Activated CD4-positive, alpha-beta T cell treated with anti-CD3 and anti-CD28 coated beads, Interleukin-2, amount 50 U/mL, for 4 hours (primary cell): ENCODE measurements at regions not wholly inside any gene's neighbourhood (a gene's known extent, or its start where the extent isn't known, plus 50 kb on each side); places are given as distances from the start of the nearest gene placed in this dataset.

Source experiments
- DNase-seq, 2 experiments: peaks; one replicate each; pipeline ENCODE4 v3.0.0-alpha.2; 2020

- no peak for DNase-seq
Measured at GRCh38 chr13:80235166-80235966, 105.6 kb downstream of the SPRY2 start.

DNA sequence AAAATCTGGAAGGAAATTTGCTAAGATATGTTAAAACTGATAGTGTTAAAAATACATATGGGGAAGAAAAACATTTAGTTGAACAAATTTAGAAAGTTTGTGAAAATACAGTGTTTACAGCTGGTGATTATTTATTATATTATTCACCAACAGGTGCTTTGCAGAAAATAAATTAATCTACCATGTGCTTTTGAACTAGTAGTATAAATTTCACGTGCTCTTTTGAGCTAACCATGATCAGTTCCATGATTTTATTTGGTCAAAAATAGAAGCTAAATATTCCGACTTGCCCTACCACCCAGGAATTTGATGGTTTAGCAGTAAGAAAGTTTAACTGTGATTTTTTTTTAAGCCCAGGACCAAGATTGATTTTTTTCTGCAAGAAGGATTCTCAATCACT lies 113.3 kb downstream of the SPRY2 start:
- DNase-seq, result no peak

DNA sequence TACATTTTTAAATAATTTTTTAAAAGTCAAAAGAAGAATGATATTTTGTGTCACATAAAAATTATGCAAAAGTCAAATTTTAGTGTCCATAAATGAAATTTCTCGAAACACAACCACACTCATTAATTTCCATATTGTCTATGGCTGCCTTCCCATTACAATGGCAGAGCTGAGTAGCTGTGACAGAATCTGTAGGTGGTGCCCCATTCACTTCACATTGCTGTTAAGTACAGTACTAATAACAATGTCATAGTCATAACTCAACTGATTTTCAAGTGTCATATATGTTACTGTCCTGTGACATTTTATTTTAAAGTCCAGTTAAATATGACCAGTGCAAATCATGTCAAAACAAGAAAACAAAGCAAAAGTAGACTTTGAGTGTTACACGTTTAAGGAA lies 114.3 kb downstream of the SPRY2 start:
- no peak for DNase-seq

- no peak for DNase-seq
Measured at GRCh38 chr13:80224468-80224867, 116.5 kb downstream of the SPRY2 start.

GRCh38 chr13:80217614-80218456 lies 123.1 kb downstream of the SPRY2 start:
- DNase-seq, result no peak

DNA sequence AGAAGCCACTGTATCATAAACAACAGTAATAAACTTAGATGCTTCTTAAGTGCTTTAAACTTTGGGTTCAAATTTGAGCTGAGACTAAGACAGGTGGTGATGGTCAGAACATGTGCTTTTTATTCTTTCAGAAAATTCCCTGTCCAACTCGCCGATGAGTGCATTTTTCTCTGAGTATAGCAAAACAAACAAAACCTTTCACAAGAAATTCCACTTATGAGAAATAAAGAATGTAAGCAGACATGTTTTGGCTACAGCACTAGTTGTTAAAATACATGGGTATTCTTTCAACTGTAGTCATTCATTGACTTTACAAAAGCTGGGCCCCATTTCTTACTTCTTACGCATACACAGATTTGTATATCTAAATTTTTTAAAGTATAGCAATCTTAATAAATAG lies 125.6 kb downstream of the SPRY2 start:
- DNase-seq, result no peak

- no peak for DNase-seq
Measured at GRCh38 chr13:80214521-80214991, 126.4 kb downstream of the SPRY2 start.

GRCh38 chr13:80214050-80214449 lies 126.9 kb downstream of the SPRY2 start:
- DNase-seq, result no peak

- no peak for DNase-seq
Measured at GRCh38 chr13:80213201-80213600, 127.7 kb downstream of the SPRY2 start.

DNA sequence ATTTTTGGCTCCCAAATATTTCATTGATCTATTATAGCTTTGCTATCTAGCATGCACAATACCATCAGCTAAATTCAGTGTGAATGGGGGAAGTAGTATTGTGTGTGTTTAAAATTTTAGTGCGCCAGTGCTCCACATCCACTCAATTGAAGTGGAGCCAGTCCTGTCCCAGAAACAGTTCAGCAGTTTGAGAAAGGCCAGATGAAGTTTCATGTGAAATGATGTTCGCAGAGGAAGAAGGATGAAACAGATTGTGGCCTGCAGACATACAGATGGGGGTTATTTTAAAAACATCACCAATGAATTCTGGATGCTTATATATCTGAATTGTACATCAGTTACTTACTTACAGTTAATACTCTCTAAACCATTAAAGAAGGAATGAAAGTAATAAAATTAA lies 129.4 kb downstream of the SPRY2 start:
- DNase-seq, result no peak

DNA sequence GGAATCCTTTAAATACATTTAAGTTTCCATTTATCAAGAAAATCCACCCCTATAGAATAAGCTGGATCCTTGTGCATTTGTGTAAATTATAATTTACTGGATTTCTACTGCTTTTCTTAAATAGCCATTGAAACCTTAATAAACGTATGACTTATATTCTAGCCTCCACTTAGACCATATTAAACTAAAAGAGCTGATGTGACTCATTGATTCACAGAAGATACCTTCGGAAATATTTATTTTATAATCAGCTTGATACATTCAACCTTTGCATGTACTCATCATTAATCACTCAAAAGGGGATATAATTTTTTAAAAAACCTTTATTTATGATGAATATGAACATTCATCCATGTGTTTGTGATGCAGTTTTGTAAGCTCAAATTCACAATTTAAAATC lies 136.3 kb downstream of the SPRY2 start:
- DNase-seq, result no peak

DNA sequence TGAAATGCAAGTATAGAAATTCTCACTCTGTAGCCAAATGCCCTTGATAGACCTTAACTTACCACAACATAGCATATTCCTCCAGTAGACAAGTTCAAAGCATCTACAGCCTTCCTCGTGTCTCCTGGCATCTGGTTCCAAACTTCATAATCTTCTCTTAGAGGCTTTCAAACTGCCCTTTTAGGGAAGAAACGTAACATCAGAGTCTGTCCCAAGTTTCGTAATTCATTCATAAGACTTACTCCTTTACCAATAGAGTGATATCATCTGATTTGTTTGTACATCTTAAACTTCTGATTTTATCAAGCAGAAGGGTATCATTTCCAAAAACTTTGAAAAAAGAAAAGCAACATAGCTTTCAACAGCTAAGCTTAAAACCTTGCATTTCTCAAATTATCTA lies 137.4 kb downstream of the SPRY2 start:
- DNase-seq, result no peak

DNA sequence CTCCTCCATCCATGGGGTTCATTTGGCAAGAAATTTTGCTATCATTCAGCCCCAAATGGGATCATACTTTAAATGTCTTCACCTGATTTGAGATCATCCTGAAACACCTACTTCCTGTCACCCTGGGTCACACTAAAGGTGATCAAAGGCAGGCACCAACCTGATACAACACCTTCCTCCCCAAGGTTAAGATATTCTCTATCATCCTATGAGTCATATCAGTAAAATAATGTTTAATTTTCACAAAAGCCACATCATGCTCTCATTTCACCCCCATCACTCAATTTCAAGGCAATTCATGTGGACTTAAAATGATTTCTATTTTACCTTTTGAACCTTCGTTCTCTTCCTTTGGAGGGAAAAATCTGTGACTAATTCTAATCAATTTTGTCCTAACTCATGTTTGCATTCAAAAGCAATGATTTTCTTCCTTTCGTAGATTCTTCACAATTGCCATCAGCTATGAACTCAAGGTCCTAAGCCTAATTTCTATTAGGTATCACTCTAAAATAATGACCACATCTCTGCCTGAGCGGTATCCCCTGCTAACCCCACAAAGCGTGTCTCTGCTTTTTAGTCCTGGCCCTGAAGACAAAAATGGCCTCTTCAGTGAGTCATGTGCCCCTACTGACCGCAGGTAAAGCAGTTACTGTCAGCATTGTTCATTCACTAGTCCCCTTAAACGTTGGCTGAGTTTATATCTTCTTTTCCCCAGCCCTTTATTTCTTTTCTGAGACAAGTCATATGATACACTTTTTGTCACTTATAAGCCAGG lies 139.0 kb downstream of the SPRY2 start:
- DNase-seq, result no peak

DNA sequence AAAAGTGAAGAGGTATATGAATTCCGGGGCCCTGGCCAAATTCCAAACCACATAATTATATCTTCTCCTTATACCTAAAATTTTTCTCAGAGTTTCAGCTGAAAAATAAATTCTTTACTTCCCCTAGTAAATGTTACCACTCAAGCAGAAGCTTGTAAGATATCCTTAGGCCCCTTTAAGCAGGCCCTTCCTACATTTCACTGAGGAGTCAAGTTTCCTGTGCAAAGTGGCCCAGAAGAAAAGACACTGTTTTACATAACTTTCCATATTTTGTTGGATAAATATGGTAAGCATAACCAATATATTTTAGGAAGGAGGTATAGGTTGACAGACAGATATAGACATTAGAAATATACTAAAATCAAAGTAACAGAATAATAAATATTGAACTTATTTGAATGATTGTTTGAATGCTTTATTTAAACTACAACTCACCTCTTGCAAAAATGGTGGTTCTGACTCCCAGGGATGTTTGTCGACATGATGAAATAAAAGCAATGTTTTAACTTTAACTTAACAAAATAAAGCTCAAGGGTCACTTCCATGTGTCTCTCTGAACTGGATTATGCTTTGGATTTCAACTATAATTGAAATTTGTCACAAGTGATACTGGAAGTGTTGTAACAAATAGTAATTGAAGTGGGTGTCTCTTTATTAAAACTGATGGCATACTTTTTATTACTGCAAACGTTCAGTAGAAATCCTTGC lies 141.2 kb downstream of the SPRY2 start:
- no peak for DNase-seq

DNA sequence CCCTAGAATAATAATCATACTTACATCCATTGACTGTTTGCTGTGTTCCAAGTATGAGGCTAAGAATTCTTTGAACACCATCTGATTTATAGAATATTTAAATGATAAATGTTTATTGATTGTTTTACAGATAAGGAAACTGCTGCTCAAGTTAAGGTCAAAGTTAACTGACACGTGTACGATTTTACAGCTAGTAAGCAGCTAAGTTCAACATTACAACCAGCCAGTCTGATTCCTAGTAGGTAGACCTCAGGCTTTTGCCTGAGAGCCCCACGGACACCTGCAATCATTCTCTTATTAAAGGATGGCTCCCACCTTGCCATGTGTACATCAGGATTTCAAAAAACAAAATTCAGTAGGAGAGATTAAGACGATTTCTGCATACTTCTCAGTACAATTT lies 141.9 kb downstream of the SPRY2 start:
- DNase-seq, result no peak

GRCh38 chr13:80196756-80197155 lies 144.2 kb downstream of the SPRY2 start:
- DNase-seq, result no peak

DNA sequence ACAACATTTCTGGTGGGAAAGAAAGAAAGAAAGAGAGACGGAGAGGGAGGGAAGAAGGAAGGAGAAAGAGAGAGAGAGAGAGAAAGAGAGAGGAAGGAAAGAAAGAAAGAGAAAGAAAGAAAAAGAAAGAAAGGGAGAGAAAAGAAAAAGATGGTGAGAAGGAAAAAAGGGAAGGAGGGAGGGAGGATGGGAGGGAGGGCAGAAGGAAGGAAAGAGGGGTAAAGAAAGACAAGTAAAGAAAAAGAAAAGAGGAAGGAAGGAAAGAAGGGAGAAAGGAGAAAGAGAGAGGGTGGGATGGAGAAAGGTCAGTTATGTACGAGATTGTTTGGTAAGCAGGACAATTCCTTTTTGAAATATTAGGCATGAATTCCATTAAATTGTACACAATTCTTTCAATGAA lies 145.3 kb downstream of the SPRY2 start:
- DNase-seq, result no peak

DNA sequence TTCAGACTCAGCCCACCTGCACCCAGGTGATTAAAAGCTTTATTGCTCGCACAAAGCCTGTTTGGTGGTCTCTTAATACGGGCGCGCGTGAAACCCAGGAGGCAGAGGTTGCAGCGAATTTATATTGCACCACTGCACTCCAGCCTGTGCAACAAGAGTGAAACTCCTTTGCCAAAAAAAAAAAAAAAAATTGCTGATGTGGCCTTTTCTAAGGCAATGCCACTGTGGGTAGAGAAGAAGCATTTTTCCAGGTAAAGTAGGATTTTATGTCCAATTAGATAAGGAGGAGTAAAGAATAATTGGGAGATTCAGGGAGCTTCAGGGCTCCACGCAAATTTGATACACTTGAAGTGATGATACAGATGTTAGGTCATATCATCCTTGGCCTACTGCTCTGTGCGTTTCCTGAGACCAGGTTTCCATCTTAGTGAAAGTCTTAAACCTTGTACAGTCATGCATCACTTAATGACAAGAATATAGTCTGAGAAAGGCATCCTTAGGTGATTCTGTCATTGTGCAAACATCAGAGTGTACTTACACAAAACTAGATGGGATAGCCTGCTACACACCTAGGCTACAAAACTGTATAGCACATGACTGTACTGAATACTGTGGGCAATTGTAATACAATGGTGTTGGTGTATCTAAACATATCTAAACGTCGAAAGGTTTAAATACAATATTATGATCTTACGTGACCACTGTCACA lies 150.9 kb downstream of the SPRY2 start:
- no peak for DNase-seq

GRCh38 chr13:80180740-80181355 lies 160.1 kb downstream of the SPRY2 start:
- no peak for DNase-seq

- no peak for DNase-seq
Measured at GRCh38 chr13:80177327-80177726, 163.6 kb downstream of the SPRY2 start.

DNA sequence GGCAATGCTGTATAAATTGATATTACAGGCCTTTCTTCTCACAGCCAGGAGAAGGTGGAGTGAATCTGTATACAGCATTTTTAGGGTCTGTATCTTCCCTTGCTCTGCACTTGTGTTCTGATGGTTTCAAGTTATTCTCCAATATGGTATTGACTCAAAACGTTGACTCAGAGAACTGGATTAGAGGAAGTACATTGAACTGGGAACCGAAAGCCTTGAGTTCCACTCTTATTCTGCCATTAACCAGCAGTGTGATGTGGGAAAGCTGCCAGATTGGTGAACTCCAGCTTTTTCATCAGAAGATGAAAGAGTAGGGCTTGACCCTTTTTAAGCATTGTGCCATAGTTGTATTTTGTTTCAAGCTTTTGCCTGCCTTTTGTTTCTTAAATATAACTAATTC lies 167.7 kb downstream of the SPRY2 start:
- no peak for DNase-seq

GRCh38 chr13:80171096-80171495 lies 169.8 kb downstream of the SPRY2 start:
- no peak for DNase-seq
